ENCODE measurements at regions not wholly inside any gene's neighbourhood (a gene's known extent, or its start where the extent isn't known, plus 50 kb on each side); places are given as distances from the start of the nearest gene placed in this dataset.

DNA sequence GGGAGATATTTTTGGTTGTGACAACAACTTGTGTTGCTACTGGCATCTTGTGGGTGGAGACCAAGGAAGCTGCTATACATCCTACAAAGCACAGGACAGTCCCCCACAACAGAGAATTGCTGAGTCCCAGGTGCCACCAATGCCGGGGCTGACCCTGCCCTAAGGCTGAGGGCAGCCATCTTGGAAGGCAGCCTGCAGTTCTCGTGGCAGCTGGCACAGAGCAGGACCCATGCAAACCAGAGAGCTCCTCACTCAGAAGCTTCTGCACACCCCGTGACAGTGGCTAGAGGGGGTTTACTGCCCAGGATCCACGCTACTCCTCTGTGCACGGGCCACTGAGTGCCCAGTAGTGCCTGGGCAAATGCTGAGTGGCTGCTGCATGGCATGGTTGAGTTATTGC is 143.4 kb downstream of the CTTN start:
- TF ChIP-seq, protein P1, sequence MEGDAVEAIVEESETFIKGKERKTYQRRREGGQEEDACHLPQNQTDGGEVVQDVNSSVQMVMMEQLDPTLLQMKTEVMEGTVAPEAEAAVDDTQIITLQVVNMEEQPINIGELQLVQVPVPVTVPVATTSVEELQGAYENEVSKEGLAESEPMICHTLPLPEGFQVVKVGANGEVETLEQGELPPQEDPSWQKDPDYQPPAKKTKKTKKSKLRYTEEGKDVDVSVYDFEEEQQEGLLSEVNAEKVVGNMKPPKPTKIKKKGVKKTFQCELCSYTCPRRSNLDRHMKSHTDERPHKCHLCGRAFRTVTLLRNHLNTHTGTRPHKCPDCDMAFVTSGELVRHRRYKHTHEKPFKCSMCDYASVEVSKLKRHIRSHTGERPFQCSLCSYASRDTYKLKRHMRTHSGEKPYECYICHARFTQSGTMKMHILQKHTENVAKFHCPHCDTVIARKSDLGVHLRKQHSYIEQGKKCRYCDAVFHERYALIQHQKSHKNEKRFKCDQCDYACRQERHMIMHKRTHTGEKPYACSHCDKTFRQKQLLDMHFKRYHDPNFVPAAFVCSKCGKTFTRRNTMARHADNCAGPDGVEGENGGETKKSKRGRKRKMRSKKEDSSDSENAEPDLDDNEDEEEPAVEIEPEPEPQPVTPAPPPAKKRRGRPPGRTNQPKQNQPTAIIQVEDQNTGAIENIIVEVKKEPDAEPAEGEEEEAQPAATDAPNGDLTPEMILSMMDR (IDR thresholded peaks at IDR 0.05): no peak
- no peak for TF ChIP-seq POLR2A (IDR thresholded peaks at IDR 0.05)
